Keratinocyte (primary cell): ENCODE measurements at regions not wholly inside any gene's neighbourhood (a gene's known extent, or its start where the extent isn't known, plus 50 kb on each side); places are given as distances from the start of the nearest gene placed in this dataset.

ENCODE experiments used
- DNase-seq: peaks from one replicate; pipeline ENCODE4 v3.0.0-alpha.2; 2011; ENCODE audit warnings: low read depth, missing footprints, low spot score
- FAIRE-seq: peaks from 2 replicates; lab custom pipeline; 2011; peaks lifted over from hg19 to GRCh38; lab: Jason Lieb, UNC
- H2AFZ ChIP-seq: 2 replicates; pipeline ENCODE4 v1.6.0; 2012; ENCODE audit warnings: low read length, control low read depth, inconsistent platforms; ENCODE audit not compliant: control insufficient read depth
- H3K27ac ChIP-seq: 2 replicates; pipeline ENCODE4 v1.5.1; 2011; ENCODE audit warnings: low read length; ENCODE audit not compliant: control insufficient read depth, insufficient read depth
- H3K27me3 ChIP-seq: 3 replicates; pipeline ENCODE4 v1.6.0; 2011; ENCODE audit warnings: low read length; ENCODE audit not compliant: control insufficient read depth, insufficient read depth; ENCODE audit errors: extremely low read depth
- H3K36me3 ChIP-seq, 2 experiments: 2 replicates in 1 of 2; 3 replicates in 1 of 2; pipeline ENCODE4 v1.5.1; 2011; ENCODE audit warnings: low read length in 2 of 2, mild to moderate bottlenecking in 1 of 2; ENCODE audit not compliant: control insufficient read depth in 2 of 2, insufficient read depth in 2 of 2; ENCODE audit errors: extremely low read depth in 1 of 2
- H3K4me1 ChIP-seq: 3 replicates; pipeline ENCODE4 v1.5.1; 2011; ENCODE audit warnings: low read length; ENCODE audit not compliant: control insufficient read depth, insufficient read depth; ENCODE audit errors: extremely low read depth
- H3K4me2 ChIP-seq: 3 replicates; pipeline ENCODE4 v1.6.0; 2011; ENCODE audit warnings: low read depth, low read length; ENCODE audit not compliant: control insufficient read depth, insufficient read depth; ENCODE audit errors: extremely low read depth
- H3K4me3 ChIP-seq, 3 experiments: fragments of 200-600 bp in 1 of 3; sonication (generic) in 1 of 3; 2 replicates in 2 of 3; 3 replicates in 1 of 3; pipeline ENCODE4 v1.5.1; 2011 to 2016; ENCODE audit warnings: low read length in 3 of 3, mild to moderate bottlenecking in 3 of 3, control low read depth in 2 of 3, inconsistent platforms in 1 of 3, low read depth in 1 of 3, mixed read lengths in 1 of 3, mixed run types in 1 of 3, moderate library complexity in 1 of 3; ENCODE audit not compliant: control insufficient read depth in 2 of 3, insufficient read depth in 2 of 3; ENCODE audit errors: extremely low read depth in 1 of 3
- H3K79me2 ChIP-seq: 2 replicates; pipeline ENCODE4 v1.6.0; 2012; ENCODE audit warnings: low read length; ENCODE audit not compliant: control insufficient read depth, insufficient read depth
- H3K9ac ChIP-seq: 3 replicates; pipeline ENCODE4 v1.6.0; 2011; ENCODE audit warnings: low read length; ENCODE audit not compliant: control insufficient read depth, insufficient read depth; ENCODE audit errors: extremely low read depth
- H3K9me1 ChIP-seq: 3 replicates; pipeline ENCODE4 v1.6.0; 2011; ENCODE audit warnings: low read length; ENCODE audit not compliant: control insufficient read depth, insufficient read depth; ENCODE audit errors: extremely low read depth
- H3K9me3 ChIP-seq: 2 replicates; pipeline ENCODE4 v1.5.1; 2012; ENCODE audit warnings: low read depth, low read length; ENCODE audit not compliant: control insufficient read depth
- H4K20me1 ChIP-seq: 3 replicates; pipeline ENCODE4 v1.6.0; 2011; ENCODE audit warnings: low read length; ENCODE audit not compliant: control insufficient read depth, insufficient read depth; ENCODE audit errors: extremely low read depth
- EZH2 ChIP-seq: IDR thresholded peaks from one replicate; pipeline ENCODE4 v1.6.1; 2012; ENCODE audit warnings: inconsistent platforms, mild to moderate bottlenecking, low read length, moderate library complexity
- dilution Hi-C: fragments of 300-500 bp; cut with MboI; formaldehyde crosslinking; loops from one replicate; pipeline ENCODE4 v1.7.0; 2020; ENCODE audit warnings: low sequenced_read_pairs; ENCODE audit not compliant: extremely low pct_ligation_motif_present
- TF ChIP-seq, protein P1 (sequence below), 3 experiments: IDR thresholded peaks in 1 of 3; conservative IDR thresholded peaks in 1 of 3; optimal IDR thresholded peaks in 1 of 3; 2 replicates in 2 of 3; 3 replicates in 1 of 3; pipeline versions ENCODE3 to v1.5.1; 2011; ENCODE audit warnings: low read length in 3 of 3, mild to moderate bottlenecking in 3 of 3, moderate library complexity in 2 of 3, control low read depth in 1 of 3, inconsistent platforms in 1 of 3; ENCODE audit not compliant: insufficient read depth in 2 of 3; ENCODE audit errors: extremely low read depth in 1 of 3

- Histone ChIP-seq H3K9ac (no peak overlapping the region), H3K4me1 (no peaks in the 10 kb centered on the region), H3K27me3 (no peaks in the 10 kb centered on the region), H3K4me3 (no peak overlapping the region), H4K20me1 (no peaks in the 10 kb centered on the region), H3K4me2 (no peak overlapping the region), H3K36me3 (no peaks in the 10 kb centered on the region), H3K79me2 (no peaks in the 10 kb centered on the region), H3K27ac (no peak overlapping the region), H3K9me3 (no peaks in the 10 kb centered on the region), H2AFZ (no peak overlapping the region), H3K9me1 (no peaks in the 10 kb centered on the region)
- DNase-seq = no peak
- FAIRE-seq = no peak
- dilution Hi-C loops = no loop called here
- TF ChIP-seq EZH2 = no peak
- TF ChIP-seq, protein P1, sequence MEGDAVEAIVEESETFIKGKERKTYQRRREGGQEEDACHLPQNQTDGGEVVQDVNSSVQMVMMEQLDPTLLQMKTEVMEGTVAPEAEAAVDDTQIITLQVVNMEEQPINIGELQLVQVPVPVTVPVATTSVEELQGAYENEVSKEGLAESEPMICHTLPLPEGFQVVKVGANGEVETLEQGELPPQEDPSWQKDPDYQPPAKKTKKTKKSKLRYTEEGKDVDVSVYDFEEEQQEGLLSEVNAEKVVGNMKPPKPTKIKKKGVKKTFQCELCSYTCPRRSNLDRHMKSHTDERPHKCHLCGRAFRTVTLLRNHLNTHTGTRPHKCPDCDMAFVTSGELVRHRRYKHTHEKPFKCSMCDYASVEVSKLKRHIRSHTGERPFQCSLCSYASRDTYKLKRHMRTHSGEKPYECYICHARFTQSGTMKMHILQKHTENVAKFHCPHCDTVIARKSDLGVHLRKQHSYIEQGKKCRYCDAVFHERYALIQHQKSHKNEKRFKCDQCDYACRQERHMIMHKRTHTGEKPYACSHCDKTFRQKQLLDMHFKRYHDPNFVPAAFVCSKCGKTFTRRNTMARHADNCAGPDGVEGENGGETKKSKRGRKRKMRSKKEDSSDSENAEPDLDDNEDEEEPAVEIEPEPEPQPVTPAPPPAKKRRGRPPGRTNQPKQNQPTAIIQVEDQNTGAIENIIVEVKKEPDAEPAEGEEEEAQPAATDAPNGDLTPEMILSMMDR (optimal IDR thresholded peaks at IDR 0.05 in 1 of 3, IDR thresholded peaks at IDR 0.05 in 1 of 3, conservative IDR thresholded peaks at IDR 0.05 in 1 of 3; ENCODE audit: extremely low read depth in 1 of 3, insufficient read depth in 2 of 3, low read length in 3 of 3) = no peak
These were observed 1443.0 kb upstream of the CDH6 start for GRCh38 chr5:29750453-29750852.

- Histone ChIP-seq H3K9me1 (no peaks in the 10 kb centered on the region), H3K27ac (no peak overlapping the region), H4K20me1 (no peaks in the 10 kb centered on the region), H3K9ac (no peak overlapping the region), H3K27me3 (no peaks in the 10 kb centered on the region), H3K4me1 (no peaks in the 10 kb centered on the region), H3K9me3 (peaks cover 2% of the 10 kb centered on the region), H2AFZ (no peak overlapping the region), H3K4me3 (no peak overlapping the region), H3K79me2 (no peaks in the 10 kb centered on the region), H3K36me3 (no peaks in the 10 kb centered on the region), H3K4me2 (no peak overlapping the region)
- dilution Hi-C loops = no loop called here
- no peak for TF ChIP-seq EZH2
- TF ChIP-seq, protein P1 (optimal IDR thresholded peaks at IDR 0.05 in 1 of 3, IDR thresholded peaks at IDR 0.05 in 1 of 3, conservative IDR thresholded peaks at IDR 0.05 in 1 of 3; ENCODE audit: extremely low read depth in 1 of 3, insufficient read depth in 2 of 3, low read length in 3 of 3) = no peak
- FAIRE-seq (no peak), DNase-seq (no peak)
These were observed 1448.9 kb upstream of the CDH6 start for GRCh38 chr5:29744618-29745017.
